ENCODE measurements at regions not wholly inside any gene's neighbourhood (a gene's known extent, or its start where the extent isn't known, plus 50 kb on each side); places are given as distances from the start of the nearest gene placed in this dataset.
"Not testable (repeated sequence)": the region's sequence is repeated elsewhere in the genome, so short reads cannot be mapped to it uniquely, and the experiment has no call there.

- Histone ChIP-seq H3K36me3 (ENCODE audit: control insufficient read depth, insufficient read depth, low read length) (no peaks in the 10 kb centered on the region), H3K27ac (ENCODE audit: insufficient read depth, low read length) (no peak overlapping the region), H3K9me3 (ENCODE audit: control insufficient read depth, insufficient read depth, low read depth, low read length) (no peaks in the 10 kb centered on the region), H3K27me3 (ENCODE audit: control insufficient read depth, insufficient read depth, low read length) (no peaks in the 10 kb centered on the region), H3K9ac (ENCODE audit: insufficient read depth, low read length) (no peak overlapping the region), H3K79me2 (ENCODE audit: control insufficient read depth, insufficient read depth, low read length) (no peaks in the 10 kb centered on the region), H3K4me2 (ENCODE audit: extremely low read depth, insufficient read depth, low read length) (no peak overlapping the region), H3K4me3 (replicated peaks in 1 of 4; ENCODE audit: control extremely low read depth in 1 of 4, insufficient read depth in 1 of 4, low read depth in 3 of 4, low read length in 4 of 4) (no peak overlapping the region), H3K4me1 (ENCODE audit: control insufficient read depth, extremely low read depth, insufficient read depth, low read length) (no peaks in the 10 kb centered on the region), H2AFZ (ENCODE audit: low read length) (no peak overlapping the region), H4K20me1 (ENCODE audit: control insufficient read depth, extremely low read depth, insufficient read depth, low read length) (no peaks in the 10 kb centered on the region)
- TF ChIP-seq CTCF (conservative IDR thresholded peaks at IDR 0.05 in 1 of 2, IDR thresholded peaks at IDR 0.05 in 1 of 2; ENCODE audit: low read depth in 1 of 2, low read length in 2 of 2) (no peak), EZH2 (IDR thresholded peaks at IDR 0.05; ENCODE audit: low read length, missing control alignments) (no peak)
- DNase-seq (ENCODE audit: low read depth in 2 of 2), result no peak
These were observed 726.1 kb upstream of the POU3F4 start for GRCh38 chrX:82782014-82782413.

DNA sequence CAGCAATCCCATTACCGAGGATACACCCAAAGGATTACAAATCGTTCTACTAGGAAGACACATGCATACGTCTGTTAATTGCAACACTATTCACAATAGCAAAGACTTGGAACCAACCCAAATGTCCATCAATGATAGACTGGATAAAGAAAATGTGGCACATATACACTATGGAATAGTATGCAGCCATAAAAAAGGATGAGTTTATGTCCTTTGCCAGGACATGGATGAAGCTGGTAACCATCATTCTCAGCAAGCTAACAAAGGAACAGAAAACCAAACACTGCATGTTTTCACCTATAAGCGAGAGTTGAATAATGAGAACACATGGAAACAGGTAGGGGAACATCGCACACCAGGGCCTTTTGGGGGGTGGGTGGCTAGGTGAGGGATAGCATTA is 695.2 kb upstream of the POU3F4 start:
- H4K20me1 ChIP-seq (ENCODE audit: control insufficient read depth, extremely low read depth, insufficient read depth, low read length); DNase-seq (ENCODE audit: low read depth in 2 of 2); H3K79me2 ChIP-seq (ENCODE audit: control insufficient read depth, insufficient read depth, low read length); H3K9ac ChIP-seq (ENCODE audit: insufficient read depth, low read length); H3K4me1 ChIP-seq (ENCODE audit: control insufficient read depth, extremely low read depth, insufficient read depth, low read length); H3K27me3 ChIP-seq (ENCODE audit: control insufficient read depth, insufficient read depth, low read length); H3K4me3 ChIP-seq (replicated peaks in 1 of 4; ENCODE audit: control extremely low read depth in 1 of 4, insufficient read depth in 1 of 4, low read depth in 3 of 4, low read length in 4 of 4); H3K4me2 ChIP-seq (ENCODE audit: extremely low read depth, insufficient read depth, low read length); H3K36me3 ChIP-seq (ENCODE audit: control insufficient read depth, insufficient read depth, low read length); H2AFZ ChIP-seq (ENCODE audit: low read length); H3K9me3 ChIP-seq (ENCODE audit: control insufficient read depth, insufficient read depth, low read depth, low read length); H3K27ac ChIP-seq (ENCODE audit: insufficient read depth, low read length): not testable (repeated sequence)

GRCh38 chrX:82813671-82814078 is 694.4 kb upstream of the POU3F4 start:
- TF ChIP-seq EZH2 (IDR thresholded peaks at IDR 0.05; ENCODE audit: low read length, missing control alignments), result no peak
- no peak for TF ChIP-seq CTCF (conservative IDR thresholded peaks at IDR 0.05 in 1 of 2, IDR thresholded peaks at IDR 0.05 in 1 of 2; ENCODE audit: low read depth in 1 of 2, low read length in 2 of 2)
- H3K4me2 ChIP-seq (ENCODE audit: extremely low read depth, insufficient read depth, low read length), result no peak overlapping the region

More at GRCh38 chrX:82813671-82814078, 694.4 kb upstream of the POU3F4 start:
- Histone ChIP-seq H3K27me3 (ENCODE audit: control insufficient read depth, insufficient read depth, low read length) (no peaks in the 10 kb centered on the region), H3K79me2 (ENCODE audit: control insufficient read depth, insufficient read depth, low read length) (no peaks in the 10 kb centered on the region), H2AFZ (ENCODE audit: low read length) (no peak overlapping the region), H3K4me3 (replicated peaks in 1 of 4; ENCODE audit: control extremely low read depth in 1 of 4, insufficient read depth in 1 of 4, low read depth in 3 of 4, low read length in 4 of 4) (no peak overlapping the region), H4K20me1 (ENCODE audit: control insufficient read depth, extremely low read depth, insufficient read depth, low read length) (no peaks in the 10 kb centered on the region), H3K36me3 (ENCODE audit: control insufficient read depth, insufficient read depth, low read length) (no peaks in the 10 kb centered on the region), H3K9me3 (ENCODE audit: control insufficient read depth, insufficient read depth, low read depth, low read length) (no peaks in the 10 kb centered on the region), H3K4me1 (ENCODE audit: control insufficient read depth, extremely low read depth, insufficient read depth, low read length) (no peaks in the 10 kb centered on the region), H3K9ac (ENCODE audit: insufficient read depth, low read length) (no peak overlapping the region), H3K27ac (ENCODE audit: insufficient read depth, low read length) (no peak overlapping the region)
- DNase-seq (ENCODE audit: low read depth in 2 of 2), result peak; percentile 90 to 93

Data from fibroblast of lung (primary cell).